Bronchial epithelial cell (primary cell): ENCODE measurements at regions not wholly inside any gene's neighbourhood (a gene's known extent, or its start where the extent isn't known, plus 50 kb on each side); places are given as distances from the start of the nearest gene placed in this dataset.
"Not testable (repeated sequence)": the region's sequence is repeated elsewhere in the genome, so short reads cannot be mapped to it uniquely, and the experiment has no call there.

Experiments used
- DNase-seq: peaks from one replicate; pipeline ENCODE4 v3.0.0-alpha.2; 2010; ENCODE audit warnings: low read depth
- FAIRE-seq: peaks from 2 replicates; lab custom pipeline; 2011; peaks lifted over from hg19 to GRCh38; lab: Jason Lieb, UNC
- H3K27me3 ChIP-seq: 2 replicates; pipeline ENCODE4 v1.5.1; 2011; ENCODE audit warnings: low read length; ENCODE audit not compliant: control insufficient read depth, insufficient read depth
- H3K36me3 ChIP-seq: 2 replicates; pipeline ENCODE4 v1.5.1; 2011; ENCODE audit warnings: low read length; ENCODE audit not compliant: control insufficient read depth, insufficient read depth
- H3K4me3 ChIP-seq: 2 replicates; pipeline ENCODE4 v1.5.1; 2011; ENCODE audit warnings: mild to moderate bottlenecking, low read depth, low read length, control low read depth
- CTCF ChIP-seq: IDR thresholded peaks from 2 replicates; pipeline ENCODE4 v1.5.1; 2011; ENCODE audit warnings: mild to moderate bottlenecking, moderate library complexity, low read length, control low read depth, inconsistent platforms; ENCODE audit not compliant: insufficient read depth, severe bottlenecking

- no peak for FAIRE-seq
- Histone ChIP-seq H3K27me3 (no peaks in the 10 kb centered on the region), H3K4me3 (no peak overlapping the region), H3K36me3 (no peaks in the 10 kb centered on the region)
- no peak for TF ChIP-seq CTCF
- DNase-seq, result peak; percentile 46
Measured at GRCh38 chr12:127041985-127042625, 1224.9 kb upstream of the TMEM132C start.

DNA sequence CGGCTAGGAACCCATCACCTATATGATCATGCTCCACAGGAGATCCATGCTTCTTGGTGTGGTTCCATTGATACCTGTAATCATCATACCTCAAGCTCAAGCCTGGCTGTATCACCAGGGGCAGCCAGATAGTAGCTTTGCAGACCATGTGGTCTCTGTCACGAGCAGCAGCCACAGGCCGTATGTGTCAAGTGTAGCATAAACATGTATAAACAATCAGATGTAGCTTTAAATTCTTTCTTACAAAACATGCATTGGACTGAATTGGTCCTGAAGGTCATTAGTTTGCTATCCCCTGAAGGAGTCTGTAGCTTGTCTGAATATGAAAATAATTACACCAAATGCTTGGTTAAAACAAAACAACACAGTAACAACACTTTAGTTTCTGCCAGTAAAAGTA lies 1223.2 kb upstream of the TMEM132C start:
- no peak for TF ChIP-seq CTCF
- DNase-seq, result no peak
- Histone ChIP-seq H3K36me3 (no peaks in the 10 kb centered on the region), H3K4me3 (no peak overlapping the region), H3K27me3 (no peaks in the 10 kb centered on the region)
- no peak for FAIRE-seq

DNA sequence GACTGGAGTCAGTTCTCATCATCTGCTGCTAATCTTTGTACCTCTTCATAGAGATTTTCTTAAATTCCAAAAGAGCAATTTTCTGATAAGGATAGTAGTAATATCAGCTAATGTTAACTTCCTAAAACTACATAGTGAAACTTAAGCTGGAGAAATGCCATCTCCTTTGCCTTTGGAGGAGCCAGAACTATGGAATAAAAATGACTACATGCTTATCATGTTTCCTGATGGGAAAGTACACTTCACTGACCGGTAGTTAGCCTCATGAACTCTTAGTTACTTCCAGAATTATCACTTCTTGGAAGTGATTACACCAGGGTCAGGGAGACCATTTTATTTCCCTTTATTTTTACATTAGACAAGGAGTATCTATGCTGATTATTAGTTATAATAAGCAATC lies 1222.1 kb upstream of the TMEM132C start:
- no peak for DNase-seq
- Histone ChIP-seq H3K4me3 (no peak overlapping the region), H3K27me3 (no peaks in the 10 kb centered on the region), H3K36me3 (no peaks in the 10 kb centered on the region)
- TF ChIP-seq CTCF, result no peak
- no peak for FAIRE-seq

DNA sequence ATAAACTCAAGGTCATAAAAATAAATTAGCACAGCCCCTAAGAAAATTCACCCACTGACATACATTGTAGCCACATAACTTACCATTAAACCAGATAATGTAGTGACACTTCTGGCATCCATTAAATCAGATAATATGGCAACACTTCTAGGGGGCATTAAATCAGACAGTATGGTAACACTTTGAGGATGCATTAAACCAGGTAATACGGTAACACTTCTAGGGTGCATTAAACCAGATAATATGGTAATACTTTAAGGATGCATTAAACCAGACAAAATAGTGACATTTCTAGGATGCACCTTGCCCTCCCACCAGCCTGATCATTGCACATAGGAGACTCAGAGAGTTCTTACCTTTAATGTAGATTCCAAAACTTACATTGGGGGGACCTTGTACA lies 1220.5 kb upstream of the TMEM132C start:
- H3K27me3 ChIP-seq, result no peaks in the 10 kb centered on the region
- no peak for TF ChIP-seq CTCF
- no peak for FAIRE-seq
- no peak overlapping the region for H3K4me3 ChIP-seq
- H3K36me3 ChIP-seq, result no peaks in the 10 kb centered on the region
- DNase-seq, result no peak

DNA sequence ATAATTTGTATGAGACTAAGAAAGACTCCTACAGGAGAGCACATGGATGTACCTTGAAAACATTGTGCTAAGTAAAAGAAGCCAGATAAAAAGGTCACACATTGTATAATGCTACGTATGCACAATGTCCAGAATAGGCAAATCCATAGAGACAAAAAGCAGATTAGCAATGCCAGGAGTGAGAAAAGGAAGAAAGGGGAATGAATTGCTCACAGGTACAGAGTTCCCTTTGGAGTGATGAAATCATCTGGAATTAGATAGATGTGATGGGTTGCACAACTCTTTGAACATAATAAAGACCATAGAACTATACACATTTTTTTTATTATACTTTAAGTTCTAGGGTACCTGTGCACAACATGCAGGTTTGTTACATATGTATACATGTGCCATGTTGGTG lies 1218.9 kb upstream of the TMEM132C start:
- TF ChIP-seq CTCF, result no peak
- Histone ChIP-seq H3K36me3 (no peaks in the 10 kb centered on the region), H3K4me3 (no peak overlapping the region), H3K27me3 (no peaks in the 10 kb centered on the region)
- no peak for FAIRE-seq
- DNase-seq, result peak; percentile 13

- not testable (repeated sequence) for H3K36me3 ChIP-seq, H3K4me3 ChIP-seq, DNase-seq, FAIRE-seq, H3K27me3 ChIP-seq
Measured at GRCh38 chr12:127048525-127048924, 1218.4 kb upstream of the TMEM132C start.
